ENCODE measurements at regions not wholly inside any gene's neighbourhood (a gene's known extent, or its start where the extent isn't known, plus 50 kb on each side); places are given as distances from the start of the nearest gene placed in this dataset.

DNA sequence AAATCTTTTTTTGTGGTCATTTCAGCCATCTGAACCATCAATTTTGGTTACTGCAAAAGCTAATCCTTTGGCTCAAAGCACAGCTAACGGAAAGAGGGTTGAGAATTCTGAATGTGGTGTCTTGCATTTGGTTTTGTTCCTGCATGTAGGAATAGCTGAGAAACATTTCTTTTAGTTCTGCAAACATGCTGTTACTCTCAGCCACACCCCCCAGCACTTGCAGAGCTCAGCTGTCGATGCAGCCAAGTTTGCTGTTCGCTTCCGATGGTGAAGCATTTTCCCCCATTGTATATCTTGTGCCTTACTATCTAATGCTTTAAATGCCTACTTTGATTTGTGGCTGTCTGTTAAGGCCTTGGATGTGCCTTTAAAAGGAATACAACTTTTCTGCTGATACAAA, 294.9 kb upstream of the FANCL start:
- Histone ChIP-seq H3K27me3 (ENCODE audit: control insufficient read depth, insufficient read depth, low read length) (no peaks in the 10 kb centered on the region), H3K4me3 (ENCODE audit: low read depth, low read length) (no peak overlapping the region), H3K36me3 (ENCODE audit: control insufficient read depth, insufficient read depth, low read length) (no peaks in the 10 kb centered on the region)
- no peak for DNase-seq (ENCODE audit: low read depth)
- TF ChIP-seq, protein P1, sequence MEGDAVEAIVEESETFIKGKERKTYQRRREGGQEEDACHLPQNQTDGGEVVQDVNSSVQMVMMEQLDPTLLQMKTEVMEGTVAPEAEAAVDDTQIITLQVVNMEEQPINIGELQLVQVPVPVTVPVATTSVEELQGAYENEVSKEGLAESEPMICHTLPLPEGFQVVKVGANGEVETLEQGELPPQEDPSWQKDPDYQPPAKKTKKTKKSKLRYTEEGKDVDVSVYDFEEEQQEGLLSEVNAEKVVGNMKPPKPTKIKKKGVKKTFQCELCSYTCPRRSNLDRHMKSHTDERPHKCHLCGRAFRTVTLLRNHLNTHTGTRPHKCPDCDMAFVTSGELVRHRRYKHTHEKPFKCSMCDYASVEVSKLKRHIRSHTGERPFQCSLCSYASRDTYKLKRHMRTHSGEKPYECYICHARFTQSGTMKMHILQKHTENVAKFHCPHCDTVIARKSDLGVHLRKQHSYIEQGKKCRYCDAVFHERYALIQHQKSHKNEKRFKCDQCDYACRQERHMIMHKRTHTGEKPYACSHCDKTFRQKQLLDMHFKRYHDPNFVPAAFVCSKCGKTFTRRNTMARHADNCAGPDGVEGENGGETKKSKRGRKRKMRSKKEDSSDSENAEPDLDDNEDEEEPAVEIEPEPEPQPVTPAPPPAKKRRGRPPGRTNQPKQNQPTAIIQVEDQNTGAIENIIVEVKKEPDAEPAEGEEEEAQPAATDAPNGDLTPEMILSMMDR (IDR thresholded peaks at IDR 0.05; ENCODE audit: insufficient read depth, low read length, poor library complexity, severe bottlenecking): no peak

DNA sequence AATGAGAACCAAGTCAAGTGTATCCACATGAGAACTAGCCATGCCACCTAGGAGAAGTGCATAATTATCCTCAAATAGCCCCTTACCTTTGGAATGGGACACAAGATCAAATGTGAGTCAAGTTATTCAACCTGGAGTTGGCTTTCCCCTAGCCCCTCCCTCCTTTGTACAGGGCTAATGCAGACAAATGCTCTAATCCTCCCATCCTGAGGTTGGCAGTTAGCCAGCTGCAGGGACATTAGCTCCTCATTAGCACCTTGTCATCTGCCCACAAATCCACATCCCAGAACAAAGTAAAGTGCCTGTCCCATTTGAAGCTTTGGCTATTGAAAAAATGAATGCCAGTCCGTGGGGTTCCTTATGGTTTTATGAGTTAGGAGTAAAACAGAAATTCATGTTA, 294.1 kb upstream of the FANCL start:
- Histone ChIP-seq H3K27me3 (ENCODE audit: control insufficient read depth, insufficient read depth, low read length) (no peaks in the 10 kb centered on the region), H3K36me3 (ENCODE audit: control insufficient read depth, insufficient read depth, low read length) (no peaks in the 10 kb centered on the region), H3K4me3 (ENCODE audit: low read depth, low read length) (no peak overlapping the region)
- TF ChIP-seq, protein P1 (IDR thresholded peaks at IDR 0.05; ENCODE audit: insufficient read depth, low read length, poor library complexity, severe bottlenecking): no peak
- no peak for DNase-seq (ENCODE audit: low read depth)

GRCh38 chr2:58533376-58533775, 292.3 kb upstream of the FANCL start:
- TF ChIP-seq, protein P1 (IDR thresholded peaks at IDR 0.05; ENCODE audit: insufficient read depth, low read length, poor library complexity, severe bottlenecking): no peak
- no peak for DNase-seq (ENCODE audit: low read depth)
- no peak overlapping the region for H3K4me3 ChIP-seq (ENCODE audit: low read depth, low read length)
- H3K36me3 ChIP-seq (ENCODE audit: control insufficient read depth, insufficient read depth, low read length): no peaks in the 10 kb centered on the region
- H3K27me3 ChIP-seq (ENCODE audit: control insufficient read depth, insufficient read depth, low read length): no peaks in the 10 kb centered on the region

DNA sequence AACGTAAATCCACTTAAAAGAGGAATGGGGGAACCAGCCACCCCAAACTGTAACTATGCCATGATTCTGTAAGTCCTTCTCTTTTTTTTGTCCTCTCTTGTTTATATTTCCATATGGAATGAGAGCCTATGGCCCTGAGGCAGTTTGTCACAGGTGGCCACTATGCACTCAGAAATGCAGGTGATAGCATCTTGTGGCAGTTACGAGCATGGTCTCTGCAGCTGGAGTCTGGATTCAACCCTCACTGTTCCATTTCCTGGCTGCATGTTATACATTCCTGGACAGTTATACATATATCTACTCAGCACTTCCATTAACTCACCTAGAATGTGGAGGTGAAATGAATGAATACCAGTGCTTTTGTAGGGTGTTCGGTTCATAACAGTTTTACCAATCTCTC, 291.5 kb upstream of the FANCL start:
- H3K36me3 ChIP-seq (ENCODE audit: control insufficient read depth, insufficient read depth, low read length): no peaks in the 10 kb centered on the region
- DNase-seq (ENCODE audit: low read depth): no peak
- no peaks in the 10 kb centered on the region for H3K27me3 ChIP-seq (ENCODE audit: control insufficient read depth, insufficient read depth, low read length)
- TF ChIP-seq, protein P1 (IDR thresholded peaks at IDR 0.05; ENCODE audit: insufficient read depth, low read length, poor library complexity, severe bottlenecking): no peak
- no peak overlapping the region for H3K4me3 ChIP-seq (ENCODE audit: low read depth, low read length)

DNA sequence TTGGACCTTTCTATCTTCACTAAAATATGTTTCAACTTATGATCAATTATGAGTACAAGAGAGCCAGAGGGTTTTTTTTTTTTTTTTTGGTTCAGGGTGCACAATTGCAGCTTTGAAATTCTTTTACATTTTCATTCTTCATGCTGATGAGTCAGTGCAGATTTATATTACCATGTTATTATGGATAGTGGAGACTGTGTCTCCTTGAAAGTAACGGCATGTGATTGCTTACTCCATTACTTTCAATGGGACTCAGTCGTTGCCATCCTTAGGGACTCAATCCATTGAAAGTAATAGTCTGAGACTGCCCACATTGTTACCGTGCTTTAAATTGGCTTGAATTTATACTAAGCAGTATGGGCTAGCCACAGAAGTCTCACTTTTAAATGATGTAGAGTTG, 286.5 kb upstream of the FANCL start:
- TF ChIP-seq, protein P1 (IDR thresholded peaks at IDR 0.05; ENCODE audit: insufficient read depth, low read length, poor library complexity, severe bottlenecking): no peak
- DNase-seq (ENCODE audit: low read depth): no peak
- Histone ChIP-seq H3K36me3 (ENCODE audit: control insufficient read depth, insufficient read depth, low read length) (no peaks in the 10 kb centered on the region), H3K27me3 (ENCODE audit: control insufficient read depth, insufficient read depth, low read length) (no peaks in the 10 kb centered on the region), H3K4me3 (ENCODE audit: low read depth, low read length) (no peak overlapping the region)

DNA sequence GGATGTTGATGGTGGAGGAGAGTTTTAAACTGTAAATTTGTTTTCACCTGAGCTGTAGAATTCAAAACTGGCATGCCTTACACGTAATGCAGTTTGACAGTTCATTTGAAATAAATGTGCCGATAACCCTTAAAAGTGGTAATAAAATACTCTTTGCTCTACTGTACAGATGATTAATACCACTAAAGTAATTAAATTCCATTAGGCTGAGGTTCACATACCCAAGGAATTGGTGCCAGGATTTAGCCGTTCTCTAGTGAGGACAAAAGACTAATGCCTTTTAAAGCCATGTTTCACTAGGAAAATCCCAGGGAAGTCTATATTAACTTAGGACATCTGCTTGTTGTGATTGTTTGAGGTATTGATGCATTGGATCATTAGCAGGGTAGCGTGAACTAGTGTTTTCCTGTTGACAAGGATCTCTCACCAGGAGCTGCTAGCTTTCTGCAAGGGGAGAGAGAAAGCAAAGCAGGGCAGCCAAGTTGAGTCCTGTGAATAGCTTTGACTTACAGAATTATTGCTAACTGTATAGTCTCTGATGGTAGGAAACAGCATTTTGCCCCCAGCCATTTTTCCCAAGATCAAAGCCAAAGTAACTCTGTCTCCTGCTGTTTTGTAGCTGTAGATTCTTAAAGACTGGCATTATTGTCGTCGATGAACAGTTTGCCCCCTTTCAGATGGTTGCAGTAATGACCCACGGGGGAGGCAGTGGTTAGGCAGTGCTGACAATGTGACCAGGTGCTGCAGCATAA, 280.9 kb upstream of the FANCL start:
- Histone ChIP-seq H3K27me3 (ENCODE audit: control insufficient read depth, insufficient read depth, low read length) (no peaks in the 10 kb centered on the region), H3K36me3 (ENCODE audit: control insufficient read depth, insufficient read depth, low read length) (no peaks in the 10 kb centered on the region), H3K4me3 (ENCODE audit: low read depth, low read length) (no peak overlapping the region)
- no peak for DNase-seq (ENCODE audit: low read depth)
- TF ChIP-seq, protein P1 (IDR thresholded peaks at IDR 0.05; ENCODE audit: insufficient read depth, low read length, poor library complexity, severe bottlenecking): no peak

Data from kidney epithelial cell (primary cell).